K562 (cell line): ENCODE measurements at regions not wholly inside any gene's neighbourhood (a gene's known extent, or its start where the extent isn't known, plus 50 kb on each side); places are given as distances from the start of the nearest gene placed in this dataset.

Experiments
- ATAC-seq: fragments of 200-7000 bp; cut with Tn5 transposase; 3 replicates; pipeline ENCODE4 v1.9.1; 2020; ENCODE audit warnings: moderate library complexity
- BruUV-seq: library from RNA; stranded (reverse); fragments of 400-500 nt; replicated peaks from 2 replicates; lab custom pipeline; 2021; lab: Mats Ljungman, UMichigan
- CTCF ChIA-PET: fragments of 300-600 bp; formaldehyde crosslinking; extraction: SDS; loops from one replicate; lab custom pipeline; 2021; ENCODE audit warnings: low intra/inter-chr PET ratio; lab: Yijun Ruan, JAX
- POLR2A ChIA-PET: fragments of 300-600, 350-650 bp; sonication (Branson Sonifier 250); formaldehyde crosslinking; extraction: SDS; loops from one replicate; lab custom pipeline; 2021; ENCODE audit warnings: antibody characterized with exemption, inconsistent platforms; lab: Yijun Ruan, JAX
- DNase-seq, 4 experiments: peaks; one replicate each; pipeline versions ENCODE4 v3.0.0 to v3.0.0-alpha.2; 2011 to 2018; ENCODE audit warnings: low spot score in 3 of 4, mixed read lengths in 3 of 4; ENCODE audit errors: extremely low read depth in 1 of 4
- FAIRE-seq: peaks from 2 replicates; lab custom pipeline; 2011; peaks lifted over from hg19 to GRCh38; lab: Jason Lieb, UNC
- H2AFZ ChIP-seq: 2 replicates; pipeline ENCODE4 v1.6.0; 2011; ENCODE audit warnings: low read depth, low read length, control low read depth, inconsistent platforms
- H3K27ac ChIP-seq: fragments of 200-600 bp; 3 replicates; pipeline ENCODE4 v1.8.0; 2011; ENCODE audit warnings: low read depth, mild to moderate bottlenecking, control low read depth, inconsistent platforms, low read length, moderate library complexity, mixed read lengths; ENCODE audit errors: extremely low read depth
- H3K27me3 ChIP-seq, 2 experiments: fragments of 300-600 bp in 1 of 2; 2 replicates in 1 of 2; 3 replicates in 1 of 2; pipeline versions ENCODE4 v1.6.0 to v1.8.0; 2011; ENCODE audit warnings: inconsistent platforms in 2 of 2, low read length in 2 of 2, mild to moderate bottlenecking in 1 of 2, mixed read lengths in 1 of 2, moderate library complexity in 1 of 2; ENCODE audit not compliant: control insufficient read depth in 2 of 2, insufficient read depth in 2 of 2
- H3K36me3 ChIP-seq: fragments of 300-600 bp; 3 replicates; pipeline ENCODE4 v1.8.0; 2011; ENCODE audit warnings: mild to moderate bottlenecking, low read length, inconsistent platforms; ENCODE audit not compliant: control insufficient read depth, insufficient read depth
- H3K4me1 ChIP-seq, 2 experiments: fragments of 200-600 bp in 1 of 2; replicated peaks in 1 of 2; 2 replicates in 1 of 2; 3 replicates in 1 of 2; pipeline versions ENCODE4 v1.5.1 to v1.8.0; 2011; ENCODE audit warnings: inconsistent platforms in 2 of 2, low read length in 2 of 2, mild to moderate bottlenecking in 1 of 2, mixed read lengths in 1 of 2, moderate library complexity in 1 of 2; ENCODE audit not compliant: control insufficient read depth in 2 of 2, insufficient read depth in 2 of 2
- H3K4me2 ChIP-seq: 2 replicates; pipeline ENCODE4 v1.6.1; 2011; ENCODE audit warnings: low read length, control low read depth, inconsistent platforms, mixed read lengths; ENCODE audit not compliant: insufficient read depth
- H3K4me3 ChIP-seq: fragments of 200-600 bp; sonication (generic), shearing (Covaris generic); 2 replicates; pipeline ENCODE4 v1.5.1; 2016; ENCODE audit warnings: control low read depth, inconsistent platforms
- H3K79me2 ChIP-seq: fragments of 200-600 bp; 3 replicates; pipeline ENCODE4 v1.8.0; 2011; ENCODE audit warnings: low read length, inconsistent platforms; ENCODE audit not compliant: control insufficient read depth, insufficient read depth
- H3K9ac ChIP-seq, 2 experiments: 2 replicates each; pipeline versions ENCODE4 v1.6.0 to v1.6.1; 2011; ENCODE audit warnings: low read depth in 2 of 2, low read length in 2 of 2, control low read depth in 1 of 2, inconsistent platforms in 1 of 2, mild to moderate bottlenecking in 1 of 2, mixed read lengths in 1 of 2; ENCODE audit not compliant: insufficient read depth in 1 of 2
- H3K9me1 ChIP-seq: one replicate; pipeline ENCODE4 v1.6.0; 2011; ENCODE audit warnings: inconsistent platforms, mild to moderate bottlenecking, low read length, moderate library complexity; ENCODE audit not compliant: control insufficient read depth, insufficient read depth
- H3K9me3 ChIP-seq: replicated peaks from 2 replicates; pipeline ENCODE4 v1.5.1; 2011; ENCODE audit warnings: low read depth, low read length, inconsistent platforms; ENCODE audit not compliant: control insufficient read depth, insufficient read depth
- H4K20me1 ChIP-seq: replicated peaks from 2 replicates; pipeline ENCODE4 v1.6.1; 2011; ENCODE audit warnings: low read length, inconsistent platforms, mixed read lengths; ENCODE audit not compliant: control insufficient read depth, insufficient read depth
- BRD4 ChIP-seq: fragments of 200-600 bp; sonication (generic); IDR thresholded peaks from 2 replicates; pipeline ENCODE4 v1.6.1; 2017; ENCODE audit warnings: inconsistent platforms
- CHAMP1 ChIP-seq: fragments of 450-650 bp; IDR thresholded peaks from 2 replicates; pipeline ENCODE4 v1.6.1; 2016; ENCODE audit warnings: mild to moderate bottlenecking
- MLX ChIP-seq, 2 experiments: fragments of 450-650 bp in 1 of 2; sonication (generic) in 1 of 2; formaldehyde crosslinking; conservative IDR thresholded peaks; 2 replicates each; pipeline versions ENCODE4 v1.4.0 to v1.8.1; 2020 to 2022; ENCODE audit warnings: mild to moderate bottlenecking in 1 of 2, missing genetic modification reagents in 1 of 2
- PPARD ChIP-seq: fragments of 250-450 bp; sonication (Bioruptor Pico); IDR thresholded peaks from 2 replicates; pipeline ENCODE4 v1.8.0; 2022; ENCODE audit warnings: inconsistent platforms, mild to moderate bottlenecking, moderate library complexity
- STAT5A ChIP-seq: IDR thresholded peaks from 2 replicates; pipeline ENCODE4 v1.6.1; 2012; ENCODE audit warnings: low read length, inconsistent platforms, borderline replicate concordance
- YBX1 ChIP-seq: fragments of 450-650 bp; IDR thresholded peaks from 2 replicates; pipeline ENCODE4 v1.7.1; 2016; ENCODE audit warnings: mild to moderate bottlenecking
- ZNF239 ChIP-seq: fragments of 250-450 bp; sonication (Bioruptor Pico); IDR thresholded peaks from 2 replicates; pipeline ENCODE4 v1.4.0; 2020; ENCODE audit warnings: mild to moderate bottlenecking
- ZNF354B ChIP-seq: fragments of 250-450 bp; sonication (Bioruptor Pico); IDR thresholded peaks from 2 replicates; pipeline ENCODE4 v1.4.0; 2020
- ZNF695 ChIP-seq: fragments of 450-650 bp; formaldehyde crosslinking; IDR thresholded peaks from 2 replicates; pipeline ENCODE4 v1.4.0; 2020; ENCODE audit warnings: mild to moderate bottlenecking, moderate library complexity
- ZNF740 ChIP-seq, 3 experiments: fragments of 200-800 bp in 1 of 3; sonication (Bioruptor generic) in 1 of 3; sonication (generic) in 1 of 3; formaldehyde crosslinking in 1 of 3; IDR thresholded peaks; 2 replicates each; pipeline versions ENCODE4 v1.6.1 to v1.8.0; 2016 to 2022; ENCODE audit warnings: mild to moderate bottlenecking in 2 of 3, missing compliant biosample characterization in 2 of 3, missing genetic modification characterization in 2 of 3, missing genetic modification reagents in 1 of 3
- WGBS: fragments of 100-300 bp; shearing (Covaris generic); methylation state at CpG from one replicate; pipeline ENCODE4 v1.1.6; 2016; ENCODE audit warnings: low coverage, mixed read lengths; ENCODE audit not compliant: insufficient coverage; ENCODE audit errors: missing lambda C conversion rate; 5-methylcytosine and 5-hydroxymethylcytosine counted together
- in situ Hi-C: fragments of 300-500 bp; cut with MboI; formaldehyde crosslinking; loops from 4 replicates; pipeline ENCODE4 v1.15.0; 2018; ENCODE audit warnings: inconsistent platforms, mixed read lengths
- intact Hi-C: fragments of 100-400 bp; cut with micrococcal nuclease; formaldehyde crosslinking; loops from 2 replicates; pipeline ENCODE4 v1.14.2; 2022

- no peak for TF ChIP-seq CHAMP1
- TF ChIP-seq ZNF354B (CRISPR knock-in tag) = no peak
- no peak for TF ChIP-seq ZNF239 (CRISPR knock-in tag)
- no peak for TF ChIP-seq YBX1
- no peak for TF ChIP-seq MLX (CRISPR knock-in tag; conservative IDR thresholded peaks at IDR 0.05)
- TF ChIP-seq ZNF740 (CRISPR knock-in tag; IDR thresholded peaks at IDR 0.05) = no peak
- TF ChIP-seq ZNF740 (tag; IDR thresholded peaks at IDR 0.05) = no peak
Observed at GRCh38 chr7:17038160-17038782, 156.5 kb upstream of the AGR3 start (continued).

GRCh38 chr7:17038783-17039170 lies 157.0 kb upstream of the AGR3 start:
- Histone ChIP-seq H3K4me1 (no peaks in the 10 kb centered on the region), H4K20me1 (no peaks in the 10 kb centered on the region), H3K79me2 (no peaks in the 10 kb centered on the region), H3K4me2 (no peak overlapping the region), H3K36me3 (no peaks in the 10 kb centered on the region), H3K9ac (no peak overlapping the region), H3K9me1 (no peaks in the 10 kb centered on the region), H3K9me3 (no peaks in the 10 kb centered on the region; the same call in 1 of the 2 replicates), H3K27me3 (no peaks in the 10 kb centered on the region), H2AFZ (no peak overlapping the region), H3K4me3 (no peak overlapping the region), H3K27ac (no peak overlapping the region)
- TF ChIP-seq PPARD (no peak), STAT5A (no peak), ZNF695 (CRISPR knock-in tag) (no peak), BRD4 (no peak)
- in situ Hi-C loops = no loop called here
- DNase-seq = no peak
- intact Hi-C loops = no loop called here
- ChIA-PET CTCF (no interaction called here), POLR2A (no interaction called here)
- FAIRE-seq = no peak
- BruUV-seq = no TSS peak
- ATAC-seq = no peak
- WGBS = 34% methylated on average over 2 of the region's 2 CpGs
